Transverse colon (tissue), 4 donors: ENCODE measurements at regions not wholly inside any gene's neighbourhood (a gene's known extent, or its start where the extent isn't known, plus 50 kb on each side); places are given as distances from the start of the nearest gene placed in this dataset.

ENCODE experiments used
- EP300 ChIP-seq: sonication (generic); formaldehyde crosslinking; IDR thresholded peaks from one replicate; pipeline ENCODE4 v1.6.1; 2017; ENCODE audit warnings: antibody characterized with exemption, low read depth
- POLR2A ChIP-seq: fragments of 450-650 bp; IDR thresholded peaks from one replicate; pipeline ENCODE4 v1.6.1; 2016; ENCODE audit warnings: antibody characterized with exemption, mild to moderate bottlenecking, moderate library complexity
- POLR2AphosphoS5 ChIP-seq, 3 donors: sonication (generic); formaldehyde crosslinking; IDR thresholded peaks; one replicate each; pipeline ENCODE4 v1.6.1; 2016; ENCODE audit warnings: antibody characterized with exemption in 3 of 3
- TF ChIP-seq, protein P1 (sequence below), 5 experiments: fragments of 200-600 bp in 3 of 5; fragments of 450-650 bp in 2 of 5; sonication (generic) in 3 of 5; IDR thresholded peaks; 1 replicate in 2 of 5; 2 replicates in 3 of 5; pipeline ENCODE4 v1.5.1; 2016 to 2017; ENCODE audit warnings: antibody characterized with exemption in 5 of 5, inconsistent platforms in 3 of 5, mild to moderate bottlenecking in 2 of 5, moderate library complexity in 1 of 5

DNA sequence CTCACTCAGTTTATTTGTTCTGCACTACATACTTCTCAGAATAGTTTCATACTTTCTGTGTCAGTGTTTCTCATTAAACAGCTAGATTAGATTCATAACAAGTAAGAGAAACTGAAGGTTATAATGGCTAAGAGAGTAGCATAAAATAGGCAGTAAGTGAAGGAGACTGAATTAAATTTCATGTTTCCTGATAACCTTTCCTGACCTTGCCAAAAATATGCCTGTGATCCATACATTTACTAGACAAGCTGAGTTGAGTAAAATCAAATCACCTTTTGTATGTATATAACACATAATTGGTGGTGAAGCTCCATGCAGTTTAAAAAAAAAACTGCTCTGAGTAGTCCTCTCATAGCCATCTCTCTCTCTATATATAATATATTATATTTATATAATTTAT is 545.3 kb upstream of the PCDH20 start:
- no peak for TF ChIP-seq EP300
- TF ChIP-seq, protein P1, sequence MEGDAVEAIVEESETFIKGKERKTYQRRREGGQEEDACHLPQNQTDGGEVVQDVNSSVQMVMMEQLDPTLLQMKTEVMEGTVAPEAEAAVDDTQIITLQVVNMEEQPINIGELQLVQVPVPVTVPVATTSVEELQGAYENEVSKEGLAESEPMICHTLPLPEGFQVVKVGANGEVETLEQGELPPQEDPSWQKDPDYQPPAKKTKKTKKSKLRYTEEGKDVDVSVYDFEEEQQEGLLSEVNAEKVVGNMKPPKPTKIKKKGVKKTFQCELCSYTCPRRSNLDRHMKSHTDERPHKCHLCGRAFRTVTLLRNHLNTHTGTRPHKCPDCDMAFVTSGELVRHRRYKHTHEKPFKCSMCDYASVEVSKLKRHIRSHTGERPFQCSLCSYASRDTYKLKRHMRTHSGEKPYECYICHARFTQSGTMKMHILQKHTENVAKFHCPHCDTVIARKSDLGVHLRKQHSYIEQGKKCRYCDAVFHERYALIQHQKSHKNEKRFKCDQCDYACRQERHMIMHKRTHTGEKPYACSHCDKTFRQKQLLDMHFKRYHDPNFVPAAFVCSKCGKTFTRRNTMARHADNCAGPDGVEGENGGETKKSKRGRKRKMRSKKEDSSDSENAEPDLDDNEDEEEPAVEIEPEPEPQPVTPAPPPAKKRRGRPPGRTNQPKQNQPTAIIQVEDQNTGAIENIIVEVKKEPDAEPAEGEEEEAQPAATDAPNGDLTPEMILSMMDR (IDR thresholded peaks at IDR 0.05), result no peak
- TF ChIP-seq POLR2AphosphoS5 (IDR thresholded peaks at IDR 0.05), result no peak
- no peak for TF ChIP-seq POLR2A
